Gastrocnemius medialis (tissue), 4 donors: ENCODE measurements at regions not wholly inside any gene's neighbourhood (a gene's known extent, or its start where the extent isn't known, plus 50 kb on each side); places are given as distances from the start of the nearest gene placed in this dataset.

Experiments used
- CTCF ChIP-seq, 5 experiments: fragments of 450-650 bp in 3 of 5; fragments of 200-600 bp in 2 of 5; sonication (generic) in 2 of 5; IDR thresholded peaks in 4 of 5; conservative IDR thresholded peaks in 1 of 5; 1 replicate in 4 of 5; 2 replicates in 1 of 5; pipeline ENCODE4 v1.5.1; 2016 to 2019; ENCODE audit warnings: antibody characterized with exemption in 5 of 5, mild to moderate bottlenecking in 3 of 5, moderate library complexity in 3 of 5
- POLR2A ChIP-seq, 2 donors: fragments of 450-650 bp; IDR thresholded peaks; one replicate each; pipeline ENCODE4 v1.6.1; 2017; ENCODE audit warnings: antibody characterized with exemption in 2 of 2, mild to moderate bottlenecking in 2 of 2, moderate library complexity in 2 of 2

- no peak for TF ChIP-seq POLR2A (IDR thresholded peaks at IDR 0.05)
- no peak for TF ChIP-seq CTCF (IDR thresholded peaks at IDR 0.05 in 4 of 5, conservative IDR thresholded peaks at IDR 0.05 in 1 of 5)
Measured at GRCh38 chr12:34124608-34125007, 102.3 kb downstream of the ALG10 start.
